ENCODE measurements at regions not wholly inside any gene's neighbourhood (a gene's known extent, or its start where the extent isn't known, plus 50 kb on each side); places are given as distances from the start of the nearest gene placed in this dataset.

DNA sequence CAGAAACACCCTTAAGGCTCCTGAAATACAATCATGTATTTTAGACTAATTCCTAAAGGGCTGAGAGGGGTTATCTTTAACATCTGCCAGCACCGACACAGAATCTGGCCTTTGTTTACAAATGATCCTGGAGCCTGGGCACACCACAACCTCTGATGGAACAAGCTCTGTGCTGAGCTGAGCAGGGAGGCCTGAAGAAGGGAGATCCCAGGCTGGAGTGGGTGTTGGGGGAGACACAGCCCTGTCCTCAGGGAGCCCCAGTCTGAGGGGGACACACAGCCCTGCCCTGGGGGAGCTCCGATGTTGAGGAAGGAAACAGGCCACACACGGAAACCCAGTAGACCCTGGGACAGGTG is 130.5 kb downstream of the VEGFA start:
- TF ChIP-seq CTCF (IDR thresholded peaks at IDR 0.05; ENCODE audit: low read depth, low read length), result no peak
- TF ChIP-seq POLR2A (IDR thresholded peaks at IDR 0.05; ENCODE audit: extremely low read depth, insufficient read length), result no peak

All from NB4 (cell line).